ENCODE measurements at regions not wholly inside any gene's neighbourhood (a gene's known extent, or its start where the extent isn't known, plus 50 kb on each side); places are given as distances from the start of the nearest gene placed in this dataset.

- H3K27ac ChIP-seq (ENCODE audit: low read depth in 1 of 2, low read length in 1 of 2) = no peak overlapping the region
- no peak overlapping the region for H3K9ac ChIP-seq (ENCODE audit: insufficient read depth in 1 of 2, low read length in 2 of 2)
- peak in 2 of 3 donors; percentile 6 to 25 for DNase-seq
- peaks cover 0 to 3% (median 1%) of the 10 kb centered on the region in 4 donors for H3K9me3 ChIP-seq (ENCODE audit: control insufficient read depth in 4 of 4, insufficient read depth in 3 of 4, low read length in 3 of 4)
- no peaks in the 10 kb centered on the region for H3K27me3 ChIP-seq (ENCODE audit: control insufficient read depth in 3 of 3, insufficient read depth in 3 of 3, low read length in 2 of 3)
- no peak overlapping the region for H3K4me3 ChIP-seq
- 56 to 57% methylated on average over 3 of the region's 3 CpGs for WGBS, 2 donors
- H3K36me3 ChIP-seq (ENCODE audit: control insufficient read depth in 4 of 4, insufficient read depth in 4 of 4, low read length in 4 of 4) = no peaks in the 10 kb centered on the region
- no peak for TF ChIP-seq CTCF (IDR thresholded peaks at IDR 0.05; ENCODE audit: control extremely low read depth, extremely low read depth)
- H3K4me1 ChIP-seq (ENCODE audit: control insufficient read depth in 5 of 5, insufficient read depth in 5 of 5, low read length in 5 of 5) = no peaks in the 10 kb centered on the region
- no peak for ATAC-seq (ENCODE audit: insufficient read depth, low FRiP score)
Measured at GRCh38 chr10:125375210-125375609, 214.8 kb upstream of the CTBP2 start.

- no peak for TF ChIP-seq CTCF (IDR thresholded peaks at IDR 0.05; ENCODE audit: control extremely low read depth, extremely low read depth)
- H3K4me3 ChIP-seq = no peak overlapping the region
- H3K9ac ChIP-seq (ENCODE audit: insufficient read depth in 1 of 2, low read length in 2 of 2) = no peak overlapping the region
- no peak for DNase-seq
- H3K27me3 ChIP-seq (ENCODE audit: control insufficient read depth in 3 of 3, insufficient read depth in 3 of 3, low read length in 2 of 3) = no peaks in the 10 kb centered on the region
- no peaks in the 10 kb centered on the region for H3K4me1 ChIP-seq (ENCODE audit: control insufficient read depth in 5 of 5, insufficient read depth in 5 of 5, low read length in 5 of 5)
- no peaks in the 10 kb centered on the region for H3K9me3 ChIP-seq (ENCODE audit: control insufficient read depth in 4 of 4, insufficient read depth in 3 of 4, low read length in 3 of 4)
- ATAC-seq (ENCODE audit: insufficient read depth, low FRiP score) = no peak
- H3K27ac ChIP-seq (ENCODE audit: low read depth in 1 of 2, low read length in 1 of 2) = no peak overlapping the region
- H3K36me3 ChIP-seq (ENCODE audit: control insufficient read depth in 4 of 4, insufficient read depth in 4 of 4, low read length in 4 of 4) = no peaks in the 10 kb centered on the region
- 58 to 70% methylated on average over 6 of the region's 6 CpGs for WGBS, 2 donors
Measured at GRCh38 chr10:125373546-125373945, 213.2 kb upstream of the CTBP2 start.

GRCh38 chr10:125370578-125370977, 210.2 kb upstream of the CTBP2 start:
- no peaks in the 10 kb centered on the region for H3K9me3 ChIP-seq (ENCODE audit: control insufficient read depth in 4 of 4, insufficient read depth in 3 of 4, low read length in 3 of 4)
- DNase-seq (peak in 1 of 3 donors; percentile 12), ATAC-seq (ENCODE audit: insufficient read depth, low FRiP score) (no peak)
- no peaks in the 10 kb centered on the region for H3K4me1 ChIP-seq (ENCODE audit: control insufficient read depth in 5 of 5, insufficient read depth in 5 of 5, low read length in 5 of 5)
- H3K27ac ChIP-seq (ENCODE audit: low read depth in 1 of 2, low read length in 1 of 2) = no peak overlapping the region
- H3K4me3 ChIP-seq = no peak overlapping the region
- no peaks in the 10 kb centered on the region for H3K36me3 ChIP-seq (ENCODE audit: control insufficient read depth in 4 of 4, insufficient read depth in 4 of 4, low read length in 4 of 4)
- no peak for TF ChIP-seq CTCF (IDR thresholded peaks at IDR 0.05; ENCODE audit: control extremely low read depth, extremely low read depth)
- 34 to 49% methylated on average over 17 of the region's 17 CpGs for WGBS, 2 donors
- no peak overlapping the region for H3K9ac ChIP-seq (ENCODE audit: insufficient read depth in 1 of 2, low read length in 2 of 2)
- no peaks in the 10 kb centered on the region for H3K27me3 ChIP-seq (ENCODE audit: control insufficient read depth in 3 of 3, insufficient read depth in 3 of 3, low read length in 2 of 3)
